K562 (cell line): ENCODE measurements at regions not wholly inside any gene's neighbourhood (a gene's known extent, or its start where the extent isn't known, plus 50 kb on each side); places are given as distances from the start of the nearest gene placed in this dataset.

ENCODE experiments used
- ATAC-seq: fragments of 200-7000 bp; cut with Tn5 transposase; 3 replicates; pipeline ENCODE4 v1.9.1; 2020; ENCODE audit warnings: moderate library complexity
- BruUV-seq: library from RNA; stranded (reverse); fragments of 400-500 nt; replicated peaks from 2 replicates; lab custom pipeline; 2021; lab: Mats Ljungman, UMichigan
- CTCF ChIA-PET: fragments of 300-600 bp; formaldehyde crosslinking; extraction: SDS; loops from one replicate; lab custom pipeline; 2021; ENCODE audit warnings: low intra/inter-chr PET ratio; lab: Yijun Ruan, JAX
- POLR2A ChIA-PET: fragments of 300-600, 350-650 bp; sonication (Branson Sonifier 250); formaldehyde crosslinking; extraction: SDS; loops from one replicate; lab custom pipeline; 2021; ENCODE audit warnings: antibody characterized with exemption, inconsistent platforms; lab: Yijun Ruan, JAX
- DNase-seq, 4 experiments: peaks; one replicate each; pipeline versions ENCODE4 v3.0.0 to v3.0.0-alpha.2; 2011 to 2018; ENCODE audit warnings: low spot score in 3 of 4, mixed read lengths in 3 of 4; ENCODE audit errors: extremely low read depth in 1 of 4
- FAIRE-seq: peaks from 2 replicates; lab custom pipeline; 2011; peaks lifted over from hg19 to GRCh38; lab: Jason Lieb, UNC
- H2AFZ ChIP-seq: 2 replicates; pipeline ENCODE4 v1.6.0; 2011; ENCODE audit warnings: low read depth, low read length, control low read depth, inconsistent platforms
- H3K27ac ChIP-seq: fragments of 200-600 bp; 3 replicates; pipeline ENCODE4 v1.8.0; 2011; ENCODE audit warnings: low read depth, mild to moderate bottlenecking, control low read depth, inconsistent platforms, low read length, moderate library complexity, mixed read lengths; ENCODE audit errors: extremely low read depth
- H3K27me3 ChIP-seq, 2 experiments: fragments of 300-600 bp in 1 of 2; 2 replicates in 1 of 2; 3 replicates in 1 of 2; pipeline versions ENCODE4 v1.6.0 to v1.8.0; 2011; ENCODE audit warnings: inconsistent platforms in 2 of 2, low read length in 2 of 2, mild to moderate bottlenecking in 1 of 2, mixed read lengths in 1 of 2, moderate library complexity in 1 of 2; ENCODE audit not compliant: control insufficient read depth in 2 of 2, insufficient read depth in 2 of 2
- H3K36me3 ChIP-seq: fragments of 300-600 bp; 3 replicates; pipeline ENCODE4 v1.8.0; 2011; ENCODE audit warnings: mild to moderate bottlenecking, low read length, inconsistent platforms; ENCODE audit not compliant: control insufficient read depth, insufficient read depth
- H3K4me1 ChIP-seq, 2 experiments: fragments of 200-600 bp in 1 of 2; replicated peaks in 1 of 2; 2 replicates in 1 of 2; 3 replicates in 1 of 2; pipeline versions ENCODE4 v1.5.1 to v1.8.0; 2011; ENCODE audit warnings: inconsistent platforms in 2 of 2, low read length in 2 of 2, mild to moderate bottlenecking in 1 of 2, mixed read lengths in 1 of 2, moderate library complexity in 1 of 2; ENCODE audit not compliant: control insufficient read depth in 2 of 2, insufficient read depth in 2 of 2
- H3K4me2 ChIP-seq: 2 replicates; pipeline ENCODE4 v1.6.1; 2011; ENCODE audit warnings: low read length, control low read depth, inconsistent platforms, mixed read lengths; ENCODE audit not compliant: insufficient read depth
- H3K4me3 ChIP-seq: fragments of 200-600 bp; sonication (generic), shearing (Covaris generic); 2 replicates; pipeline ENCODE4 v1.5.1; 2016; ENCODE audit warnings: control low read depth, inconsistent platforms
- H3K79me2 ChIP-seq: fragments of 200-600 bp; 3 replicates; pipeline ENCODE4 v1.8.0; 2011; ENCODE audit warnings: low read length, inconsistent platforms; ENCODE audit not compliant: control insufficient read depth, insufficient read depth
- H3K9ac ChIP-seq, 2 experiments: 2 replicates each; pipeline versions ENCODE4 v1.6.0 to v1.6.1; 2011; ENCODE audit warnings: low read depth in 2 of 2, low read length in 2 of 2, control low read depth in 1 of 2, inconsistent platforms in 1 of 2, mild to moderate bottlenecking in 1 of 2, mixed read lengths in 1 of 2; ENCODE audit not compliant: insufficient read depth in 1 of 2
- H3K9me1 ChIP-seq: one replicate; pipeline ENCODE4 v1.6.0; 2011; ENCODE audit warnings: inconsistent platforms, mild to moderate bottlenecking, low read length, moderate library complexity; ENCODE audit not compliant: control insufficient read depth, insufficient read depth
- H3K9me3 ChIP-seq: replicated peaks from 2 replicates; pipeline ENCODE4 v1.5.1; 2011; ENCODE audit warnings: low read depth, low read length, inconsistent platforms; ENCODE audit not compliant: control insufficient read depth, insufficient read depth
- H4K20me1 ChIP-seq: replicated peaks from 2 replicates; pipeline ENCODE4 v1.6.1; 2011; ENCODE audit warnings: low read length, inconsistent platforms, mixed read lengths; ENCODE audit not compliant: control insufficient read depth, insufficient read depth
- GABPB2 ChIP-seq: fragments of 250-450 bp; sonication (Bioruptor Pico); conservative IDR thresholded peaks from 2 replicates; pipeline ENCODE4 v1.5.1; 2021; ENCODE audit warnings: mild to moderate bottlenecking
- HCFC1 ChIP-seq: IDR thresholded peaks from 2 replicates; pipeline ENCODE4 v1.6.1; 2012; ENCODE audit warnings: low read depth, low read length, improper control_type of control experiment
- PTTG1 ChIP-seq: fragments of 450-650 bp; IDR thresholded peaks from 2 replicates; pipeline ENCODE4 v1.6.1; 2016; ENCODE audit warnings: low read depth, mild to moderate bottlenecking, missing genetic modification characterization, missing compliant biosample characterization
- SOX6 ChIP-seq: fragments of 450-650 bp; IDR thresholded peaks from 2 replicates; pipeline ENCODE4 v1.6.1; 2014; ENCODE audit warnings: mild to moderate bottlenecking
- ZBTB1 ChIP-seq: sonication (generic); formaldehyde crosslinking; IDR thresholded peaks from 2 replicates; pipeline ENCODE4 v1.8.1; 2023; ENCODE audit warnings: missing genetic modification reagents, low read depth, mild to moderate bottlenecking, borderline replicate concordance
- WGBS: fragments of 100-300 bp; shearing (Covaris generic); methylation state at CpG from one replicate; pipeline ENCODE4 v1.1.6; 2016; ENCODE audit warnings: low coverage, mixed read lengths; ENCODE audit not compliant: insufficient coverage; ENCODE audit errors: missing lambda C conversion rate; 5-methylcytosine and 5-hydroxymethylcytosine counted together
- in situ Hi-C: fragments of 300-500 bp; cut with MboI; formaldehyde crosslinking; loops from 4 replicates; pipeline ENCODE4 v1.15.0; 2018; ENCODE audit warnings: inconsistent platforms, mixed read lengths
- intact Hi-C: fragments of 100-400 bp; cut with micrococcal nuclease; formaldehyde crosslinking; loops from 2 replicates; pipeline ENCODE4 v1.14.2; 2022
- TF ChIP-seq, protein P1 (sequence below), 2 experiments: fragments of 450-650 bp; formaldehyde crosslinking in 1 of 2; IDR thresholded peaks; 2 replicates each; pipeline versions ENCODE4 v1.4.0 to v1.6.1; 2014 to 2020; ENCODE audit warnings: mild to moderate bottlenecking in 2 of 2, borderline replicate concordance in 1 of 2, low read depth in 1 of 2
- TF ChIP-seq, protein P2 (sequence below): fragments of 250-450 bp; sonication (Bioruptor Pico); IDR thresholded peaks from 2 replicates; pipeline ENCODE4 v1.5.1; 2021; ENCODE audit warnings: mild to moderate bottlenecking
- TF ChIP-seq, protein P3 (sequence below): fragments of 250-450 bp; sonication (Bioruptor Pico); IDR thresholded peaks from 2 replicates; pipeline ENCODE4 v1.4.0; 2020; ENCODE audit warnings: mild to moderate bottlenecking, moderate library complexity

DNA sequence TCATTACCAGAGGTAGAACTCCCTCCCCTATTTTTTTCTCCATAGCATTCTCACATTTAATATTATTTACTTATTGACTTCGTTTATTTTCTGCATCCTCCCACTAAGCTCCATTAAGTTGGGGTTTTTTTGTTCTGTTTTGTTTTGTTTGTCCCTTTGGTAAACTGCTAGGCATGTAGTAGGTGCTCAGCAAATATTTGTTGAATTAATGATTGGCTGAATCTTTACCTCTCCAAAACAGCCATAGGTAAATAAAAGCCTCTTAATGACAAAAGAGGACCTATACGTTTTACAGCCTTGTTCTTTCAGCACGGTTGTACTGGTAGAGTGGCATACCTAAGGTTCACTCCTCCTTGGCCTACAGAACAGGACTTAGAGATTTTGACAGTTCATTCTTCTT, 52.0 kb downstream of the PRORP start:
- POLR2A ChIA-PET, result no interaction called here
- CTCF ChIA-PET, result no interaction called here
- H4K20me1 ChIP-seq, result no peaks in the 10 kb centered on the region
- no peak for TF ChIP-seq GABPB2 (CRISPR knock-in tag)
- no peak for TF ChIP-seq ZBTB1 (CRISPR knock-in tag)
- no peak for TF ChIP-seq HCFC1
- TF ChIP-seq, protein P1, sequence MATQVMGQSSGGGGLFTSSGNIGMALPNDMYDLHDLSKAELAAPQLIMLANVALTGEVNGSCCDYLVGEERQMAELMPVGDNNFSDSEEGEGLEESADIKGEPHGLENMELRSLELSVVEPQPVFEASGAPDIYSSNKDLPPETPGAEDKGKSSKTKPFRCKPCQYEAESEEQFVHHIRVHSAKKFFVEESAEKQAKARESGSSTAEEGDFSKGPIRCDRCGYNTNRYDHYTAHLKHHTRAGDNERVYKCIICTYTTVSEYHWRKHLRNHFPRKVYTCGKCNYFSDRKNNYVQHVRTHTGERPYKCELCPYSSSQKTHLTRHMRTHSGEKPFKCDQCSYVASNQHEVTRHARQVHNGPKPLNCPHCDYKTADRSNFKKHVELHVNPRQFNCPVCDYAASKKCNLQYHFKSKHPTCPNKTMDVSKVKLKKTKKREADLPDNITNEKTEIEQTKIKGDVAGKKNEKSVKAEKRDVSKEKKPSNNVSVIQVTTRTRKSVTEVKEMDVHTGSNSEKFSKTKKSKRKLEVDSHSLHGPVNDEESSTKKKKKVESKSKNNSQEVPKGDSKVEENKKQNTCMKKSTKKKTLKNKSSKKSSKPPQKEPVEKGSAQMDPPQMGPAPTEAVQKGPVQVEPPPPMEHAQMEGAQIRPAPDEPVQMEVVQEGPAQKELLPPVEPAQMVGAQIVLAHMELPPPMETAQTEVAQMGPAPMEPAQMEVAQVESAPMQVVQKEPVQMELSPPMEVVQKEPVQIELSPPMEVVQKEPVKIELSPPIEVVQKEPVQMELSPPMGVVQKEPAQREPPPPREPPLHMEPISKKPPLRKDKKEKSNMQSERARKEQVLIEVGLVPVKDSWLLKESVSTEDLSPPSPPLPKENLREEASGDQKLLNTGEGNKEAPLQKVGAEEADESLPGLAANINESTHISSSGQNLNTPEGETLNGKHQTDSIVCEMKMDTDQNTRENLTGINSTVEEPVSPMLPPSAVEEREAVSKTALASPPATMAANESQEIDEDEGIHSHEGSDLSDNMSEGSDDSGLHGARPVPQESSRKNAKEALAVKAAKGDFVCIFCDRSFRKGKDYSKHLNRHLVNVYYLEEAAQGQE (IDR thresholded peaks at IDR 0.05; ENCODE audit: borderline replicate concordance), result no peak
- TF ChIP-seq, protein P1 (CRISPR knock-in tag; IDR thresholded peaks at IDR 0.05; ENCODE audit: low read depth), result no peak
- TF ChIP-seq, protein P2, sequence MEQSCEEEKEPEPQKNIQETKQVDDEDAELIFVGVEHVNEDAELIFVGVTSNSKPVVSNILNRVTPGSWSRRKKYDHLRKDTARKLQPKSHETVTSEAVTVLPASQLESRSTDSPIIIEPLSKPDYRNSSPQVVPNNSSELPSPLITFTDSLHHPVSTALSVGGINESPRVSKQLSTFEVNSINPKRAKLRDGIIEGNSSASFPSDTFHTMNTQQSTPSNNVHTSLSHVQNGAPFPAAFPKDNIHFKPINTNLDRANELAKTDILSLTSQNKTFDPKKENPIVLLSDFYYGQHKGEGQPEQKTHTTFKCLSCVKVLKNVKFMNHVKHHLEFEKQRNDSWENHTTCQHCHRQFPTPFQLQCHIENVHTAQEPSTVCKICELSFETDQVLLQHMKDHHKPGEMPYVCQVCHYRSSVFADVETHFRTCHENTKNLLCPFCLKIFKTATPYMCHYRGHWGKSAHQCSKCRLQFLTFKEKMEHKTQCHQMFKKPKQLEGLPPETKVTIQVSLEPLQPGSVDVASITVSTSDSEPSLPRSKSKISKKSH (CRISPR knock-in tag), result no peak
- TF ChIP-seq, protein P3, sequence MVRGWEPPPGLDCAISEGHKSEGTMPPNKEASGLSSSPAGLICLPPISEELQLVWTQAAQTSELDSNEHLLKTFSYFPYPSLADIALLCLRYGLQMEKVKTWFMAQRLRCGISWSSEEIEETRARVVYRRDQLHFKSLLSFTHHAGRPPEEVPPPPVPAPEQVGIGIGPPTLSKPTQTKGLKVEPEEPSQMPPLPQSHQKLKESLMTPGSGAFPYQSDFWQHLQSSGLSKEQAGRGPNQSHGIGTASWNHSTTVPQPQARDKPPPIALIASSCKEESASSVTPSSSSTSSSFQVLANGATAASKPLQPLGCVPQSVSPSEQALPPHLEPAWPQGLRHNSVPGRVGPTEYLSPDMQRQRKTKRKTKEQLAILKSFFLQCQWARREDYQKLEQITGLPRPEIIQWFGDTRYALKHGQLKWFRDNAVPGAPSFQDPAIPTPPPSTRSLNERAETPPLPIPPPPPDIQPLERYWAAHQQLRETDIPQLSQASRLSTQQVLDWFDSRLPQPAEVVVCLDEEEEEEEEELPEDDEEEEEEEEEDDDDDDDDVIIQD, result no peak
- TF ChIP-seq SOX6, result no peak
- TF ChIP-seq PTTG1 (tag), result no peak
- TF ChIP-seq, all 486 proteins: peak for 0
- no peaks in the 10 kb centered on the region for H3K27me3 ChIP-seq
- no peak overlapping the region for H3K4me3 ChIP-seq
- FAIRE-seq, result no peak
- intact Hi-C loops, result no loop called here
- DNase-seq, result no peak
- H3K9me1 ChIP-seq, result no peaks in the 10 kb centered on the region
- peaks cover 4% of the 10 kb centered on the region; the same call in 1 of the 3 replicates for H3K36me3 ChIP-seq
- 52% methylated on average over 3 of the region's 3 CpGs for WGBS
- in situ Hi-C loops, result no loop called here
- no peak overlapping the region for H3K27ac ChIP-seq
- no peak overlapping the region for H2AFZ ChIP-seq
- H3K4me2 ChIP-seq, result no peak overlapping the region
- no peaks in the 10 kb centered on the region for H3K4me1 ChIP-seq
- H3K9ac ChIP-seq, result no peak overlapping the region
- no peak for ATAC-seq
- no peaks in the 10 kb centered on the region for H3K79me2 ChIP-seq
- BruUV-seq, result no TSS peak
- H3K9me3 ChIP-seq, result no peaks in the 10 kb centered on the region
